ENCODE measurements at regions not wholly inside any gene's neighbourhood (a gene's known extent, or its start where the extent isn't known, plus 50 kb on each side); places are given as distances from the start of the nearest gene placed in this dataset.

DNA sequence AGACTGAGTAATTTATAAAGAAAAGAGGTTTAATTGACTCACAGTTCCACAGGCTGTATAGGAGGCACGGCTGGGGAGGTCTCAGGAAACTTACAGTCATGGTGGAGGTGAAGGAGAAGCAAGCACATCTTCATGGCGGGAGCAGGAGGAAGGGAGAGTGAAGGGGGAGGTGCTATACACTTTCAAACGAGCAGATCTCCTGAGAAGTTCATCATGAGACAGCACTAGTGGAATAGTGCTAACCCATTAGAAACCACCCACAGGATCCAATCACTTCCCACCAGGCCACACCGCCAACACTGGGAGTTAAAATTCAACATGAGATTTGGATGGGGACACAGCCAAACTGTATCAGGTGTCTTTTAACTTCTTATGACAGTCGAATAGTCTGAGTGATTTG is 1459.3 kb upstream of the ACO1 start (continued):
- TF ChIP-seq, protein P1, sequence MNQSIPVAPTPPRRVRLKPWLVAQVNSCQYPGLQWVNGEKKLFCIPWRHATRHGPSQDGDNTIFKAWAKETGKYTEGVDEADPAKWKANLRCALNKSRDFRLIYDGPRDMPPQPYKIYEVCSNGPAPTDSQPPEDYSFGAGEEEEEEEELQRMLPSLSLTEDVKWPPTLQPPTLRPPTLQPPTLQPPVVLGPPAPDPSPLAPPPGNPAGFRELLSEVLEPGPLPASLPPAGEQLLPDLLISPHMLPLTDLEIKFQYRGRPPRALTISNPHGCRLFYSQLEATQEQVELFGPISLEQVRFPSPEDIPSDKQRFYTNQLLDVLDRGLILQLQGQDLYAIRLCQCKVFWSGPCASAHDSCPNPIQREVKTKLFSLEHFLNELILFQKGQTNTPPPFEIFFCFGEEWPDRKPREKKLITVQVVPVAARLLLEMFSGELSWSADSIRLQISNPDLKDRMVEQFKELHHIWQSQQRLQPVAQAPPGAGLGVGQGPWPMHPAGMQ (IDR thresholded peaks at IDR 0.05; ENCODE audit: borderline replicate concordance), result no peak
- TF ChIP-seq NR2C2 (IDR thresholded peaks at IDR 0.05; ENCODE audit: borderline replicate concordance, control insufficient read depth, insufficient read length, low read depth) (no peak), MYB (IDR thresholded peaks at IDR 0.05; ENCODE audit: borderline replicate concordance, low read depth, low read length) (no peak)

DNA sequence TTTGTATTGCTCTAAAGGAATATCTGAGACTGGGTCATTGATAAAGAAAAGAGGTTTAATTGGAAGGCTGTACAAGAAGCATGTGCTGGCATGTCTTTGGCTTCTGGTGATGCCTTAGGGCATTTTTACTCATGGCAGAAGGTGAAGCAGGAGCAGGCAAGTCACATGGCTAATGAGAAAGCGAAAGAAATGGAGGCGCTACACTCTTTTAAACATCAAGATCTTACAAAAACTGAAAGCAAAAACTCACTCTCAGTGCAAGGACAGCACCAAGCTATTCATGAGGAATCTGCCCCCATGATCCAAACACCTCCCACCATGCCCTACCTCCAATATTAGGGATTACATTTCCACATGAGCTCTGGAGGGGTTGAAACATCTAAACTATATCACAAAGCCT is 1458.8 kb upstream of the ACO1 start:
- H3K9me3 ChIP-seq (replicated peaks; ENCODE audit: control insufficient read depth, insufficient read depth, low read length), result no peaks in the 10 kb centered on the region
- no peaks in the 10 kb centered on the region for H3K79me2 ChIP-seq (ENCODE audit: control insufficient read depth, insufficient read depth, low read length)
- no peak for DNase-seq (ENCODE audit: low read depth, low spot score)
- H3K4me3 ChIP-seq, result no peak overlapping the region
- H3K4me2 ChIP-seq (ENCODE audit: control insufficient read depth, insufficient read depth), result no peak overlapping the region
- FAIRE-seq, result no peak
- TF ChIP-seq SIX5 (IDR thresholded peaks at IDR 0.05; ENCODE audit: low read depth, low read length, severe bottlenecking), result no peak
- TF ChIP-seq MYC (IDR thresholded peaks at IDR 0.05; ENCODE audit: insufficient read depth, insufficient read length, insufficient replicate concordance, low read length, severe bottlenecking), result no peak
- TF ChIP-seq RFX5 (IDR thresholded peaks at IDR 0.05; ENCODE audit: low read depth, low read length), result no peak
- TF ChIP-seq, protein P2, sequence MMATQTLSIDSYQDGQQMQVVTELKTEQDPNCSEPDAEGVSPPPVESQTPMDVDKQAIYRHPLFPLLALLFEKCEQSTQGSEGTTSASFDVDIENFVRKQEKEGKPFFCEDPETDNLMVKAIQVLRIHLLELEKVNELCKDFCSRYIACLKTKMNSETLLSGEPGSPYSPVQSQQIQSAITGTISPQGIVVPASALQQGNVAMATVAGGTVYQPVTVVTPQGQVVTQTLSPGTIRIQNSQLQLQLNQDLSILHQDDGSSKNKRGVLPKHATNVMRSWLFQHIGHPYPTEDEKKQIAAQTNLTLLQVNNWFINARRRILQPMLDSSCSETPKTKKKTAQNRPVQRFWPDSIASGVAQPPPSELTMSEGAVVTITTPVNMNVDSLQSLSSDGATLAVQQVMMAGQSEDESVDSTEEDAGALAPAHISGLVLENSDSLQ (IDR thresholded peaks at IDR 0.05), result no peak
- no peak for TF ChIP-seq SMAD5 (IDR thresholded peaks at IDR 0.05; ENCODE audit: low read depth)
- no peak for TF ChIP-seq TCF3 (IDR thresholded peaks at IDR 0.05; ENCODE audit: borderline replicate concordance, insufficient read depth, low read depth, low read length)
- TF ChIP-seq NR2F1 (conservative IDR thresholded peaks at IDR 0.05), result no peak
- no peak for TF ChIP-seq SMC3 (IDR thresholded peaks at IDR 0.05; ENCODE audit: borderline replicate concordance, low read length)
- no peak for TF ChIP-seq ZBED1 (IDR thresholded peaks at IDR 0.05; ENCODE audit: borderline replicate concordance)
- TF ChIP-seq, protein P3, sequence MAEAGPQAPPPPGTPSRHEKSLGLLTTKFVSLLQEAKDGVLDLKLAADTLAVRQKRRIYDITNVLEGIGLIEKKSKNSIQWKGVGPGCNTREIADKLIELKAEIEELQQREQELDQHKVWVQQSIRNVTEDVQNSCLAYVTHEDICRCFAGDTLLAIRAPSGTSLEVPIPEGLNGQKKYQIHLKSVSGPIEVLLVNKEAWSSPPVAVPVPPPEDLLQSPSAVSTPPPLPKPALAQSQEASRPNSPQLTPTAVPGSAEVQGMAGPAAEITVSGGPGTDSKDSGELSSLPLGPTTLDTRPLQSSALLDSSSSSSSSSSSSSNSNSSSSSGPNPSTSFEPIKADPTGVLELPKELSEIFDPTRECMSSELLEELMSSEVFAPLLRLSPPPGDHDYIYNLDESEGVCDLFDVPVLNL (IDR thresholded peaks at IDR 0.05; ENCODE audit: low read depth, low read length), result no peak
- WGBS (ENCODE audit: insufficient coverage, insufficient replicate concordance, low lambda C conversion rate, missing lambda C conversion rate), result 94% methylated on average over 2 of the region's 2 CpGs
- intact Hi-C loops (cut with micrococcal nuclease; ENCODE audit: unreplicated experiment) (no loop called here), in situ Hi-C loops (cut with MboI) (no loop called here)
- no peak overlapping the region for H3K9ac ChIP-seq (ENCODE audit: control insufficient read depth, insufficient read depth, low read length)
- ATAC-seq, result peak; percentile 69
- ChIA-PET CTCF (interaction anchor here (0.6 kb wide), 1 partner anchor 81 kb away, joined by 3 read pairs; no protein-coding TSS in a partner anchor), POLR2A (no interaction called here), RAD21 (ENCODE audit: unreplicated experiment) (no interaction called here), SMC1A (ENCODE audit: uncharacterized antibody, unreplicated experiment) (no interaction called here)
- H3K4me1 ChIP-seq (ENCODE audit: control insufficient read depth, insufficient read depth, low read length), result no peaks in the 10 kb centered on the region
- H3K27me3 ChIP-seq (replicated peaks in 1 of 2; ENCODE audit: control insufficient read depth in 2 of 2, insufficient read depth in 2 of 2, low read length in 1 of 2), result no peaks in the 10 kb centered on the region
- BruUV-seq (replicated peaks), result no TSS peak
- no peaks in the 10 kb centered on the region for H3K36me3 ChIP-seq (ENCODE audit: control insufficient read depth in 2 of 2, insufficient read depth in 2 of 2, low read length in 1 of 2)
- H4K20me1 ChIP-seq (ENCODE audit: control insufficient read depth, insufficient read depth), result no peaks in the 10 kb centered on the region
- H2AFZ ChIP-seq (ENCODE audit: control insufficient read depth, low read depth, low read length), result no peak overlapping the region
- H3K27ac ChIP-seq (ENCODE audit: control insufficient read depth, insufficient read depth), result no peak overlapping the region
